H9 (cell line): ENCODE measurements at regions not wholly inside any gene's neighbourhood (a gene's known extent, or its start where the extent isn't known, plus 50 kb on each side); places are given as distances from the start of the nearest gene placed in this dataset.

Experiments used
- DNase-seq: peaks from one replicate; pipeline ENCODE4 v3.0.0-alpha.2; 2017
- H2AFZ ChIP-seq: one replicate; pipeline ENCODE4 v1.6.1; 2013; ENCODE audit warnings: mild to moderate bottlenecking, low read length, control low read depth, moderate library complexity
- H2AK5ac ChIP-seq: 2 replicates; pipeline ENCODE4 v1.6.1; 2013; ENCODE audit warnings: low read length, control low read depth, mixed read lengths; ENCODE audit not compliant: insufficient read length
- H2BK120ac ChIP-seq: one replicate; pipeline ENCODE4 v1.6.1; 2013; ENCODE audit warnings: low read depth, mild to moderate bottlenecking, low read length, control low read depth, inconsistent platforms; ENCODE audit not compliant: poor library complexity, severe bottlenecking
- H2BK12ac ChIP-seq: 2 replicates; pipeline ENCODE4 v1.6.1; 2013; ENCODE audit warnings: low read length, control low read depth, mixed read lengths, low read depth; ENCODE audit not compliant: insufficient read length
- H2BK15ac ChIP-seq: 2 replicates; pipeline ENCODE4 v1.6.1; 2013; ENCODE audit warnings: low read depth, low read length, control low read depth
- H2BK20ac ChIP-seq: one replicate; pipeline ENCODE4 v1.6.1; 2013; ENCODE audit warnings: low read depth, mild to moderate bottlenecking, low read length, control low read depth, inconsistent platforms; ENCODE audit not compliant: poor library complexity, severe bottlenecking
- H2BK5ac ChIP-seq: 2 replicates; pipeline ENCODE4 v1.6.1; 2013; ENCODE audit warnings: low read length, control low read depth, mixed read lengths; ENCODE audit not compliant: insufficient read length
- H3K14ac ChIP-seq: 2 replicates; pipeline ENCODE4 v1.6.1; 2013; ENCODE audit warnings: low read length, control low read depth; ENCODE audit not compliant: insufficient read depth
- H3K18ac ChIP-seq: 2 replicates; pipeline ENCODE4 v1.6.1; 2013; ENCODE audit warnings: low read depth, mild to moderate bottlenecking, mixed read lengths, low read length, control low read depth; ENCODE audit not compliant: insufficient read length
- H3K23ac ChIP-seq: 2 replicates; pipeline ENCODE4 v1.6.1; 2013; ENCODE audit warnings: low read length, control low read depth, mixed read lengths, low read depth; ENCODE audit not compliant: insufficient read length
- H3K23me2 ChIP-seq: 2 replicates; pipeline ENCODE4 v1.6.1; 2013; ENCODE audit warnings: low read depth, mild to moderate bottlenecking, mixed read lengths, low read length, control low read depth; ENCODE audit not compliant: insufficient read length, poor library complexity, severe bottlenecking
- H3K27ac ChIP-seq: 2 replicates; pipeline ENCODE4 v1.5.1; 2013; ENCODE audit warnings: low read length, control low read depth, mixed read lengths, low read depth; ENCODE audit not compliant: insufficient read length
- H3K27me3 ChIP-seq: 2 replicates; pipeline ENCODE4 v1.6.1; 2013; ENCODE audit warnings: low read length, control low read depth, inconsistent platforms; ENCODE audit not compliant: insufficient read depth
- H3K4ac ChIP-seq: 2 replicates; pipeline ENCODE4 v1.6.1; 2013; ENCODE audit warnings: low read depth, mild to moderate bottlenecking, control low read depth, inconsistent platforms, low read length, moderate library complexity
- H3K4me1 ChIP-seq: 2 replicates; pipeline ENCODE4 v1.6.1; 2013; ENCODE audit warnings: low read length, control low read depth, inconsistent platforms; ENCODE audit not compliant: insufficient read depth
- H3K4me2 ChIP-seq: 2 replicates; pipeline ENCODE4 v1.6.1; 2013; ENCODE audit warnings: low read length, control low read depth, mixed read lengths; ENCODE audit not compliant: insufficient read length, insufficient read depth
- H3K56ac ChIP-seq: 2 replicates; pipeline ENCODE4 v1.6.1; 2013; ENCODE audit warnings: low read depth, mild to moderate bottlenecking, mixed read lengths, low read length, control low read depth; ENCODE audit not compliant: insufficient read length
- H3K79me1 ChIP-seq: 2 replicates; pipeline ENCODE4 v1.6.1; 2013; ENCODE audit warnings: low read depth, mild to moderate bottlenecking, moderate library complexity, low read length, control low read depth, inconsistent platforms; ENCODE audit not compliant: insufficient read depth, poor library complexity, severe bottlenecking
- H3K79me2 ChIP-seq: 2 replicates; pipeline ENCODE4 v1.6.1; 2013; ENCODE audit warnings: low read length, control low read depth, inconsistent platforms; ENCODE audit not compliant: insufficient read depth
- H3K9ac ChIP-seq: 2 replicates; pipeline ENCODE4 v1.6.1; 2013; ENCODE audit warnings: low read length, control low read depth, mixed read lengths; ENCODE audit not compliant: insufficient read length; ENCODE audit errors: extremely low read depth
- H3K9me3 ChIP-seq: one replicate; pipeline ENCODE4 v1.6.1; 2013; ENCODE audit warnings: low read depth, low read length, inconsistent platforms; ENCODE audit not compliant: control insufficient read depth
- H3T11ph ChIP-seq: one replicate; pipeline ENCODE4 v1.6.1; 2013; ENCODE audit warnings: mild to moderate bottlenecking, low read length, control low read depth, inconsistent platforms
- H4K20me1 ChIP-seq: one replicate; pipeline ENCODE4 v1.6.1; 2013; ENCODE audit not compliant: control insufficient read depth, insufficient read length, insufficient read depth
- H4K5ac ChIP-seq: 2 replicates; pipeline ENCODE4 v1.6.1; 2013; ENCODE audit warnings: low read depth, mild to moderate bottlenecking, mixed read lengths, low read length, control low read depth; ENCODE audit not compliant: insufficient read length
- H4K8ac ChIP-seq: replicated peaks from 2 replicates; pipeline ENCODE4 v1.6.1; 2013; ENCODE audit warnings: low read length, control low read depth, mixed read lengths, low read depth; ENCODE audit not compliant: insufficient read length
- H4K91ac ChIP-seq: 2 replicates; pipeline ENCODE4 v1.6.1; 2013; ENCODE audit warnings: low read depth, mild to moderate bottlenecking, moderate library complexity, mixed read lengths, low read length, control low read depth; ENCODE audit not compliant: insufficient read length
- H3K27ac Mint-ChIP-seq, 3 experiments: 2 replicates in 2 of 3; 3 replicates in 1 of 3; pipeline ENCODE4 v1.8.0; 2020 to 2021; ENCODE audit warnings: mixed read lengths in 3 of 3, mild to moderate bottlenecking in 1 of 3, moderate library complexity in 1 of 3
- H3K27me3 Mint-ChIP-seq: 2 replicates; pipeline ENCODE4 v1.8.0; 2021; ENCODE audit warnings: low read depth, mild to moderate bottlenecking, moderate library complexity, mixed read lengths
- H3K36me3 Mint-ChIP-seq, 3 experiments: 2 replicates in 2 of 3; 3 replicates in 1 of 3; pipeline ENCODE4 v1.8.0; 2020 to 2021; ENCODE audit warnings: low read depth in 3 of 3, mixed read lengths in 3 of 3; ENCODE audit not compliant: insufficient read depth in 1 of 3
- H3K4me1 Mint-ChIP-seq, 2 experiments: 2 replicates each; pipeline ENCODE4 v1.8.0; 2020; ENCODE audit warnings: mixed read lengths in 2 of 2
- H3K4me3 Mint-ChIP-seq, 2 experiments: 2 replicates in 1 of 2; 3 replicates in 1 of 2; pipeline ENCODE4 v1.8.0; 2020 to 2021; ENCODE audit warnings: mild to moderate bottlenecking in 2 of 2, mixed read lengths in 2 of 2, moderate library complexity in 1 of 2
- H3K9me3 Mint-ChIP-seq, 2 experiments: 2 replicates in 1 of 2; 3 replicates in 1 of 2; pipeline ENCODE4 v1.8.0; 2020; ENCODE audit warnings: mild to moderate bottlenecking in 2 of 2, mixed read lengths in 2 of 2, moderate library complexity in 1 of 2
- WGBS: extraction: QIAGEN DNeasy Blood & Tissue Kit; methylation state at CpG from one replicate; pipeline ENCODE4 v1.1.7; 2013; ENCODE audit warnings: missing lambda C conversion rate, low lambda C conversion rate, mixed read lengths; ENCODE audit not compliant: insufficient read length; ENCODE audit errors: extremely low coverage; 5-methylcytosine and 5-hydroxymethylcytosine counted together
- TF ChIP-seq, protein P1 (sequence below): fragments of 200-600 bp; sonication (generic); conservative IDR thresholded peaks from 3 replicates; pipeline ENCODE4 v1.8.0; 2021; ENCODE audit warnings: antibody characterized with exemption, mild to moderate bottlenecking

DNA sequence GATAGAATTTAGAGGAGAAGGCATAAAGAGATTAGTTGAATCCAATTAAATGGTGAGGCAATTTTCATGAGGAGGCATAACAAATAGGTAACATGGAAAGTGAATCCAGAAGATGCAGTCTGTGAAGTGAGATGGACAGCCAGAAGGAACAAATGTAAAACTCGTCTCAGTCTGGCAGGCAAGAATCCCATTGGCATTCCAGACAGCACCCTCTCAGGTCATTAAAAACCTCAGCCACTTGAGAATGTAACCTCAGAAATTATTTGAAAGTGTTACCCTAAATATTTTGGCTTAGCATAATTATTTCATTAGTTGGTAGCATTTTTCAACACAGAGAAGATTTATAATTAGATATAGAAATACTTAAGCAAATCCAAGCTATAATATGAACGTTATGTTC is 342.3 kb downstream of the LRRC3B start:
- Histone ChIP-seq H3K23ac (no peak overlapping the region), H2BK120ac (no peak overlapping the region)
- peaks cover 0 to 8% (median 3%) of the 10 kb centered on the region in 3 experiments; a peak in 3 of 7 replicates for H3K36me3 Mint-ChIP-seq

More for the DNA sequence above, 342.3 kb downstream of the LRRC3B start:
- no peaks in the 10 kb centered on the region for H3K9me3 ChIP-seq
- H2AK5ac ChIP-seq, result no peak overlapping the region
- no peak overlapping the region for H4K91ac ChIP-seq
- no peak overlapping the region for H2BK5ac ChIP-seq
- Mint-ChIP-seq H3K4me1 (no peaks in the 10 kb centered on the region), H3K27me3 (no peaks in the 10 kb centered on the region), H3K4me3 (no peak overlapping the region), H3K9me3 (peaks cover 4 to 6% of the 10 kb centered on the region in 2 experiments), H3K27ac (no peak overlapping the region)
- no peak overlapping the region for H3K27ac ChIP-seq
- H2BK20ac ChIP-seq, result no peak overlapping the region
- H3K56ac ChIP-seq, result no peak overlapping the region
- H3K4ac ChIP-seq, result no peak overlapping the region
- H4K5ac ChIP-seq, result no peak overlapping the region
- no peak overlapping the region for H2BK15ac ChIP-seq
- H3K79me2 ChIP-seq, result no peaks in the 10 kb centered on the region
- DNase-seq, result no peak
- H3K4me1 ChIP-seq, result no peaks in the 10 kb centered on the region
- no CpG with 5 or more reads among the region's 2 CpGs for WGBS
- H3K23me2 ChIP-seq, result no peaks in the 10 kb centered on the region
- H3K18ac ChIP-seq, result no peak overlapping the region
- no peaks in the 10 kb centered on the region for H3K27me3 ChIP-seq
- no peak overlapping the region for H4K8ac ChIP-seq
- no peak overlapping the region for H2BK12ac ChIP-seq
- no peak overlapping the region for H3K4me2 ChIP-seq
- no peaks in the 10 kb centered on the region for H4K20me1 ChIP-seq
- no peak overlapping the region for H3K9ac ChIP-seq
- H2AFZ ChIP-seq, result no peak overlapping the region
- no peaks in the 10 kb centered on the region for H3K79me1 ChIP-seq
- TF ChIP-seq, protein P1, sequence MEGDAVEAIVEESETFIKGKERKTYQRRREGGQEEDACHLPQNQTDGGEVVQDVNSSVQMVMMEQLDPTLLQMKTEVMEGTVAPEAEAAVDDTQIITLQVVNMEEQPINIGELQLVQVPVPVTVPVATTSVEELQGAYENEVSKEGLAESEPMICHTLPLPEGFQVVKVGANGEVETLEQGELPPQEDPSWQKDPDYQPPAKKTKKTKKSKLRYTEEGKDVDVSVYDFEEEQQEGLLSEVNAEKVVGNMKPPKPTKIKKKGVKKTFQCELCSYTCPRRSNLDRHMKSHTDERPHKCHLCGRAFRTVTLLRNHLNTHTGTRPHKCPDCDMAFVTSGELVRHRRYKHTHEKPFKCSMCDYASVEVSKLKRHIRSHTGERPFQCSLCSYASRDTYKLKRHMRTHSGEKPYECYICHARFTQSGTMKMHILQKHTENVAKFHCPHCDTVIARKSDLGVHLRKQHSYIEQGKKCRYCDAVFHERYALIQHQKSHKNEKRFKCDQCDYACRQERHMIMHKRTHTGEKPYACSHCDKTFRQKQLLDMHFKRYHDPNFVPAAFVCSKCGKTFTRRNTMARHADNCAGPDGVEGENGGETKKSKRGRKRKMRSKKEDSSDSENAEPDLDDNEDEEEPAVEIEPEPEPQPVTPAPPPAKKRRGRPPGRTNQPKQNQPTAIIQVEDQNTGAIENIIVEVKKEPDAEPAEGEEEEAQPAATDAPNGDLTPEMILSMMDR, result no peak
- H3K14ac ChIP-seq, result no peak overlapping the region
- H3T11ph ChIP-seq, result no peak overlapping the region
